GM18873 (cell line): ENCODE measurements at regions not wholly inside any gene's neighbourhood (a gene's known extent, or its start where the extent isn't known, plus 50 kb on each side); places are given as distances from the start of the nearest gene placed in this dataset.
"Not testable (repeated sequence)": the region's sequence is repeated elsewhere in the genome, so short reads cannot be mapped to it uniquely, and the experiment has no call there.

Experiments used
- ATAC-seq: cut with Tn5 transposase; IDR thresholded peaks from one replicate; pipeline ENCODE4 v1.9.1; 2021; ENCODE audit warnings: mild to moderate bottlenecking, moderate library complexity, moderate number of reproducible peaks; ENCODE audit not compliant: unreplicated experiment, low FRiP score

DNA sequence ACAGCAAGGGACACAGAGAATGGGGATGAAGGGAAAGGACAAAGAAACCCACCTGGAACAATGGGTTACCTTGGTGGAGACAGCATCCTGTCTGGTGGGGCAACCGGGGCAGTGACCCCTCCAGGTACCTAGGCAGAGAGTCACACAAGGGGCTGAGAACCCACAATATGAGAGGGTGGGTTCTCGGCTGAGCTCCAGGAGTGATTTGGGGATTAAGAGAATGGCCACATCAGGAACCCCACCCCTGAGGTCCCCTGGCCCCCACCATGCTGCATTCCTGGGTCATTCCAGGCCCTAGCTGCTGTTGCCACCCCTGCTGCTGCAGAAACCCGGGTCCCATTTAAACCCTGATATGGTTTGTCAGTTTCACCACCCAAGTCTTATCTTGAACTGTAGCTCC is 172.3 kb downstream of the RTP5 start:
- ATAC-seq = no peak

DNA sequence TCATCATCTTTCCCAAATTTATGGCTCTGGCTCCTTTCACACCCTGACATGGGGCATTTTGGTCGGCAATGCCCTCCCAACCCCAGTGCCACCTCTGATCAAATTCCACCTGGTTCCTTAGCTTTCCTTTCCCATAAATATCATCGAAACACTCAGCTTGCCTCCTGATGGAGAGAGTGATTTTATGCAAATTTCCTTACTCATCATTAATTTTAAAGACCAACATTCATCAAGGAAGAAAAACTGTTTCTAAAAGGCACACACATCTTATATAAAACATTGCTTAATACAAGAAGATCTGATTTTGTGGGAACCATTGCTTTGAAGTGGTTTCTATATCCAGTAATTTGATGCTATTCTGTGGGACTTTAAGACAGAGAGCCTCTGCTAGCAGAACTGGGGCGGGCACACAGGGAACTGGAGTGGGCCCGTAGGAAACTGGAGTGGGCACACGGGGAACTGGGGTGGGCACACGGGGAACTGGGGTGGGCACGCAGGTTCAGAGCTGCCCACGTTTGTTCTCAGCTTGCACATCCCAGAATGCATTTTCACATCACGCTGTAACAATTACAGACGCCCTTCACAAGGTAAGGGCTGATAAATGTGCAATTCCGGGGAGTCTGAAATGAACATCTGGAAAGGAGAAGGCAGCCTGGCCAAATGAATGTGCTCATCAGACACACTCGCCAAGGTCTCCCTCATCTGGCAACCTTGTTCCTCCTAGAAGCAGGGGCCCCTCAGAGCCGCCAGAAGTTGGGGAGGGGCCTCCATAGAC is 174.2 kb downstream of the RTP5 start:
- ATAC-seq = no peak

DNA sequence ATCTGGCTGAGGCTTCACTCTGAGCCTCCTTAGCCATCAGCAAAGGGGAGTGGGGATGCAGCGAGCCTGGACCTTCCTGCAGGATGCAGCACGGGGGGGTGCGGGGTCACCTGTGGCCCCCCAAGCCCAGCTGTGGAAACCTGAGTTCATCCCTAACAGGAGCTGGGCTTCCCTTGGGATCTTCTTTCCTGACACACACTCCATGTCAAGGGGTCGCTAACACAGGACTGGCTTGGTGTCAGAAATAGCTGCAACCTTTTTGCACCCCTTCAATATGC is 174.7 kb downstream of the RTP5 start:
- no peak for ATAC-seq

DNA sequence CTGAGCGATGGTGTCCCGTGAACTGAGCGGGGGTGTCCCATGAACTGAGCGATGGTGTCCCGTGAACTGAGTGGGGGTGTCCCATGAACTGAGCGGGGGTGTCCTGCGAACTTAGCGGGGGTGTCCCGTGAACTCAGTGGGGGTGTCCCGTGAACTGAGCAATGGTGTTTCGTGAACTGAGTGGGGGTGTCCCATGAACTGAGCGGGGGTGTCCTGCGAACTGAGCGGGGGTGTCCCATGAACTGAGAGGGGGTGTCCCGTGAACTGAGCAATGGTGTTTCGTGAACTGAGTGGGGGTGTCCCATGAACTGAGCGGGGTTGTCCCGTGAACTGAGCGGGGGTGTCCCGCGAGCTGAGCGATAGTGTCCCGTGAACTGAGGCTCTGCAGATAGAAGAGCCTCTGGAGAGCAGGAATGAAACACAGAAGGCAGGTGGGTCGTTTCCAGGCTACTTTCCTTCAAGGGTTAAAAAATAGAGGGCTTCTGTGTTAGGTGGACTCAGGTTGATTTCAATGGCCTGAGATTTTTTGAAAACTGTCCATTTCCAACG is 176.1 kb downstream of the RTP5 start:
- ATAC-seq = not testable (repeated sequence)

GRCh38 chr2:242046206-242046826 is 176.8 kb downstream of the RTP5 start:
- no peak for ATAC-seq

- no peak for ATAC-seq
These were observed 178.4 kb downstream of the RTP5 start for GRCh38 chr2:242047963-242048362.

- no peak for ATAC-seq
These were observed 178.9 kb downstream of the RTP5 start for GRCh38 chr2:242048479-242048878.

DNA sequence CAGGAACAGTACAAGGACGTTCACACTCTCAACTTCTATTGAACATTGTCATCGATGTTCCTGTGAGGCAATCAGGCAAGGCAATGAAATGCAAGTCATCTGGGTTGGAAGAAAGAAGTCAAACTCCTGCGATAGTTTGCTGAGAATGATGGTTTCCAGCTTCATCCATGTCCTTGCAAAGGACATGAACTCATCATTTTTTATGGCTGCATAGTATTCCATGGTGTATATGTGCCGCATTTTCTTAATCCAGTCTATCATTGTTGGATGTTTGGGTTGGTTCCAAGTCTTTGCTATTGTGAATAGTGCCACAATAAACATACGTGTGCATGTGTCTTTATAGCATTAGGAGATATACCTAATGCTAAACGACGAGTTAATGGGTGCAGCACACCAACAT is 180.0 kb downstream of the RTP5 start:
- ATAC-seq = not testable (repeated sequence)

DNA sequence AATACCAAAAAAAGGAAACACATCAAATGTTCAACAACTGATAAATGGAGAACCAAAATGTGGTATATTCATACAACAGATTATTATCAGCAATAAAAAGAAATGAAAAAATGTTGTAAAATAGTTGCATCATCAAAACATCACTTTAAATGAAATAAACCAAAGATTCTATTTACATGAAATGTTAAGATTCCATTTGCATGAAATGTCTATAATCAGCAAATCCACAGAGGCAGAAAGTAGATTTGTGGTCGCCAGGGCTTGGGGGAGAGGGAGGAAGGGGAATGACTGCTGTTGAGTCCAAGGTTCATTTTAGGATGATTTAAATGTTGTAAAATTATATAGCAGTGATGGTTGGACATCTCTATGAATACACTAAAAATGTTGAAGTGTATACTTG is 181.9 kb downstream of the RTP5 start:
- ATAC-seq = no peak

- ATAC-seq = no peak
These were observed 182.9 kb downstream of the RTP5 start for GRCh38 chr2:242052421-242052820.

- ATAC-seq = no peak
These were observed 184.4 kb downstream of the RTP5 start for GRCh38 chr2:242053921-242054320.

DNA sequence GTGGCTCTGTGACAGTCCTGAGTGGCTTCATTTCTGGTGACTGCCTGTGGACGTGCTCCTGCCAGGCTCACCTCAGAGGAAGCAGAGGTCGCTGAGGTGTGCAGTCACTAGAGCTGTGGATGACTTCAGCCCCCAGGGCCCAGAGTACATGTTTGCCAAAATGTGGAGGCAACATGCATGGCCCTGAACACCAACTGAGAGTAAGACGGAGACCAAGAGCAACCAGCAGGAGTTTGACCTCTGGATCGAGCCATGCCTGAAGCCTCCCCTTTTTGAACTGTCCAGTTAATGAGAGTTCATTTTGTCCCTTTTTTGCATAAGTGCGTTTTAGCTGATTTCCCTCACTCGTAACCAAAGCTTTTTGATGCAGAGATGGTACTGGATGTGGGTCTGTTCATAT is 184.9 kb downstream of the RTP5 start:
- no peak for ATAC-seq

GRCh38 chr2:242054881-242055801 is 185.6 kb downstream of the RTP5 start:
- no peak for ATAC-seq

DNA sequence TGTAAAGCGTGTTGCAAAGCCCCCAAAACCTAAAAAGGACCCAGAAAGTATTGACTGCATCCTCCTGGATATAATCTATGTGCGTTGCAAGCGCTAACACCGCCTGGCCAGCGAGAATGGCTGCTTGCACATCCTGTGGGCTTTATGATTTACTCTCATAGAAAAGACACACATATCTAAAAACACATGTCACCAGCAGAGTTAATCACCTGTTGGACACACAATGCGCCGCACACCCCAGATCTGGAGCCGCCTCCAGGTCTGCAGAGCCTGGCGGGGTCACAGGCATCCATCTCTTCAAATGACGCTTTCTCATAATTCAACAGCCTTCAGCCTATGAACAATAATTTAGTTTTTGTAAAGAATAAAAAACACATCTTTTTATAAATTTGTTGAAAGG is 186.5 kb downstream of the RTP5 start:
- ATAC-seq = no peak

GRCh38 chr2:242056785-242057184 is 187.3 kb downstream of the RTP5 start:
- no peak for ATAC-seq

DNA sequence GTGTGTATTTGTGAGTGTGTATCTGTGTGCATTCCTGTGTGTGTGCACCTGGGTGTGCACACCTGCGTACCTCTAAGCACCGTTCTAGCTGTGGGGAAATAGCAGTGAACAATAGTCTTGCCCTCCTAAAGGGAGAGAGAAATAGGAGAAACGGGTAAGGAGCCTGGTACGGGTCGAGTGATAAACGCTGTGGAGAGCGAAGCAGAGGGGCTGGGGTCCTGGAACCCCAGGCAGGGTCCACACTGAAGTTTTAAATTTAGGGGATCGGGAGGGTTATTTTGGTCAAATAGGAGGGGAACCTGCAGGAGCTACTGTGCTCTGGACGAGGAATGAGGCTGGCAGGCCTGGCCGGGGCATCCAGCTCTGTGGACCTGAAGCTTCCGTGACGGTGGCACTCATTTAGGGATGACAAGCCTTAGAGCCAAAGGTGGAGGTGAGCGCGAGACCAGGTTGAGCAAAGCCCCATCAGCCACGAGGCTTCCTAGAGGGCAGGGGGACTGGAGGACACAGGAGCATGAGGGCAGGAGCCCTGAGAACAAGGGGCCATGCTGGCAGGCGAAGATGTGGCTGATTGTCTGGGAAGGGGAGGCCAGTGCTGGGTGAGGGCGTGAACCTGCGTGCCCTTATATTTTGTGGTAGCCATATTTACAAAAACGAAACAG is 188.0 kb downstream of the RTP5 start:
- ATAC-seq = no peak

DNA sequence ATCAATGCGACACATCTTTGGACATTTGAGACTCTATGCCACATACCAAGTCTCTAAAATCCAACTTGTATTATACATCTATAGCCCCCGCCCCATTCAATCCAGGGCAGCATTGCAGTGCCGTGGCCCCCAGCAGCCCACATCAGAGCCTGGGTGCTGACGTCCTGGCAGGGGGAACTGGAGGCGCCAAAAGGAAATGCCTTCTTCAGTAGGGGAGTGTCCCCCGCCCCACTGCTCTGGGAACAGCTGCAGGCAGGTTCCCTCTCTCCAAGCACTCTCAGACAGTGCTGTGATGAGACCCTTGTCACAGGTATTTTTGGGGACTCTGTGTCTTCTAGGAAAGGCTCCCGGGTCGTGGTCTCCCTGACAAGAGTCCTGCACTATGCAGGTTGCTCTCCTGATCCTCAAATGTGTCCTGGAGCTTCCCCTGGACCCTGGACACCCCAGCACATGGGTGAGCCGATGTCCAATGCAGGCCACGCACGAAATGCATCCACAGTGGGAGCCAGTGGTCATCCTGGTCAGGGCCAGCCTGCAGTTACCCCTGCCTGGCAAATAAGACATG is 188.7 kb downstream of the RTP5 start:
- no peak for ATAC-seq

DNA sequence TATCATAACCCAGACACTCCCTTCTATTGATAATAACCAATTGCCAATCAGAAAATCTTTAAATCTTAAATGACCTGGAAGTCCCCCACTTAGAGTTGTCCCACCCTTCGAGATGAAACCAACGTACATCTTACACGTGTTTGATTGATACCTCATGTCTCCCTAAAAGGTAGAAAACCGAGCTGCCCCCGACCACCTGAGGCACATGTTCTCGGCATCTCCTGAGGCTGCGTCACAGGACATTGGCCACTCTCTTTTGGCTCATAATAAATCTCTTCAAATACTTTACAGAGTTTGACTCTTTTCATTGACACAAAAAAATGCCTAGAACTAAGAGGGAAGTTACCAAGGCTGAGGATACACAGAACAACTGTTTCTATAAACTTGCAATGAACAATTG is 190.0 kb downstream of the RTP5 start:
- ATAC-seq = no peak

DNA sequence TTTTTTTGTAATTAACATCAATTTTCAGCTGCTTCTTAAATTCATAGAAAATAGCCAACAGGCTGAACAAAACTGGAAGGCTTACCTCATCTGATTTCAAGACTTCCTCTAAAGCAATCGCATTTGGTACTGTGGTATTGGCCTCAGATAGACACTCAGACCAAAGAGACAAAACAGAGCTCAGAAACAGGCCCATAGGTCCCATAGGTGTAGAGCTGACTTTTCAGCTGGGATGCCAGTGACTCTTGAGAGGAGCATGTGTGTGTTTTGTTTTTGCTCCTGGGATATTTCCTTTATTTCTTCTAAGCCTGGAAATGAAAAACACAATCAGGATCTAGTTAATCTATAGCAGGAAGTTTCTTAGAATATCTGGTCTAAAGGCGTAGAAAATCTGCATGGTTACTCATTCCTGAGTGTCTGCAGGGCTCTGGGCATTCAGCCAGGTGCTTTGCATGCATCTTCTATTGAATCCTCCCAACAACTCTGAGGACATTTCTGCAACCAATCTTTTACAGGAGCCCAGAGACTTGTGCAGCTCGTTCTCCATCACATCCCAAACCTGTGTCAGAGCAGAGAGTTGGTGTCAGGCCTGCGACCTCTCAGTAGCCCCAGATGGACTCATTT is 190.8 kb downstream of the RTP5 start:
- no peak for ATAC-seq

DNA sequence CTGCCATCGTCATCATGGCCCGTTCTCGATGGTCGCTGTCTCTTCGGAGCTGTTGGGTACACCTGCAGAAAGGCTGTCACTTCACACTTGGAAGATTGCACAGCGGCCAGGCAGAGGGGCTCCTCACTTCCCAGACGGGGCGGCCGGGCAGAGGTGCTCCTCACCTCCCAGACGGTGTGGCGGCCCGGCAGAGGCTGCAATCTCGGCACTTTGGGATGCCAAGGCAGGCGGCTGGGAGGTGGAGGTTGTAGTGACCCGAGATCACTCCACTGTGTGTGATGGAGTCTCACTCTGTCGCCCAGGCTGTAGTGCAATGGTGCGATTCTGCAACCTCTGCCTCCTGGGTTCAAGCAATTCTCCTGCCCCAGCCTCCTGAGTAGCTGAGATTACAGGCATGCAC is 192.4 kb downstream of the RTP5 start:
- not testable (repeated sequence) for ATAC-seq
